ENCODE measurements at regions not wholly inside any gene's neighbourhood (a gene's known extent, or its start where the extent isn't known, plus 50 kb on each side); places are given as distances from the start of the nearest gene placed in this dataset.

- no peak overlapping the region for H3K27ac ChIP-seq
- H3K9me3 ChIP-seq = no peaks in the 10 kb centered on the region
- H3K36me3 ChIP-seq = no peaks in the 10 kb centered on the region
- ATAC-seq (ENCODE audit: low FRiP score in 2 of 2) (no peak), DNase-seq (no peak)
- H3K27me3 ChIP-seq = no peaks in the 10 kb centered on the region
- H3K4me3 ChIP-seq = no peak overlapping the region
- no peaks in the 10 kb centered on the region for H3K4me1 ChIP-seq
- TF ChIP-seq POLR2AphosphoS5 (IDR thresholded peaks at IDR 0.05) (no peak), EP300 (IDR thresholded peaks at IDR 0.05) (no peak), POLR2A (IDR thresholded peaks at IDR 0.05) (no peak)
- TF ChIP-seq, protein P1, sequence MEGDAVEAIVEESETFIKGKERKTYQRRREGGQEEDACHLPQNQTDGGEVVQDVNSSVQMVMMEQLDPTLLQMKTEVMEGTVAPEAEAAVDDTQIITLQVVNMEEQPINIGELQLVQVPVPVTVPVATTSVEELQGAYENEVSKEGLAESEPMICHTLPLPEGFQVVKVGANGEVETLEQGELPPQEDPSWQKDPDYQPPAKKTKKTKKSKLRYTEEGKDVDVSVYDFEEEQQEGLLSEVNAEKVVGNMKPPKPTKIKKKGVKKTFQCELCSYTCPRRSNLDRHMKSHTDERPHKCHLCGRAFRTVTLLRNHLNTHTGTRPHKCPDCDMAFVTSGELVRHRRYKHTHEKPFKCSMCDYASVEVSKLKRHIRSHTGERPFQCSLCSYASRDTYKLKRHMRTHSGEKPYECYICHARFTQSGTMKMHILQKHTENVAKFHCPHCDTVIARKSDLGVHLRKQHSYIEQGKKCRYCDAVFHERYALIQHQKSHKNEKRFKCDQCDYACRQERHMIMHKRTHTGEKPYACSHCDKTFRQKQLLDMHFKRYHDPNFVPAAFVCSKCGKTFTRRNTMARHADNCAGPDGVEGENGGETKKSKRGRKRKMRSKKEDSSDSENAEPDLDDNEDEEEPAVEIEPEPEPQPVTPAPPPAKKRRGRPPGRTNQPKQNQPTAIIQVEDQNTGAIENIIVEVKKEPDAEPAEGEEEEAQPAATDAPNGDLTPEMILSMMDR (IDR thresholded peaks at IDR 0.05) = no peak
- WGBS, 2 donors = 39 to 40% methylated on average over 4 of the region's 4 CpGs
These were observed 859.0 kb upstream of the SPRY2 start for GRCh38 chr13:81199956-81200355.

- no peak overlapping the region for H3K27ac ChIP-seq
- no peaks in the 10 kb centered on the region for H3K27me3 ChIP-seq
- peaks cover 0 to 7% (median 0%) of the 10 kb centered on the region in 4 donors for H3K9me3 ChIP-seq
- H3K36me3 ChIP-seq = no peaks in the 10 kb centered on the region
- WGBS, 2 donors = 54 to 62% methylated on average over 3 of the region's 3 CpGs
- DNase-seq = no peak
- H3K4me3 ChIP-seq = no peak overlapping the region
- no peaks in the 10 kb centered on the region for H3K4me1 ChIP-seq
- ATAC-seq (ENCODE audit: low FRiP score in 2 of 2) = no peak
- TF ChIP-seq POLR2A (IDR thresholded peaks at IDR 0.05) (no peak), POLR2AphosphoS5 (IDR thresholded peaks at IDR 0.05) (no peak), EP300 (IDR thresholded peaks at IDR 0.05) (no peak)
- TF ChIP-seq, protein P1 (IDR thresholded peaks at IDR 0.05) = no peak
These were observed 857.0 kb upstream of the SPRY2 start for GRCh38 chr13:81197966-81198365.

GRCh38 chr13:81197483-81197882 is 856.6 kb upstream of the SPRY2 start:
- Histone ChIP-seq H3K27ac (no peak overlapping the region), H3K36me3 (no peaks in the 10 kb centered on the region), H3K9me3 (peaks cover 0 to 7% (median 0%) of the 10 kb centered on the region in 4 donors), H3K4me1 (no peaks in the 10 kb centered on the region), H3K4me3 (no peak overlapping the region), H3K27me3 (no peaks in the 10 kb centered on the region)
- WGBS, 2 donors = 39 to 57% methylated on average over 1 of the region's 1 CpG
- no peak for DNase-seq
- TF ChIP-seq POLR2A (IDR thresholded peaks at IDR 0.05) = no peak
- TF ChIP-seq, protein P1 (IDR thresholded peaks at IDR 0.05) = no peak
- no peak for TF ChIP-seq POLR2AphosphoS5 (IDR thresholded peaks at IDR 0.05)
- no peak for TF ChIP-seq EP300 (IDR thresholded peaks at IDR 0.05)
- ATAC-seq (ENCODE audit: low FRiP score in 2 of 2) = no peak

DNA sequence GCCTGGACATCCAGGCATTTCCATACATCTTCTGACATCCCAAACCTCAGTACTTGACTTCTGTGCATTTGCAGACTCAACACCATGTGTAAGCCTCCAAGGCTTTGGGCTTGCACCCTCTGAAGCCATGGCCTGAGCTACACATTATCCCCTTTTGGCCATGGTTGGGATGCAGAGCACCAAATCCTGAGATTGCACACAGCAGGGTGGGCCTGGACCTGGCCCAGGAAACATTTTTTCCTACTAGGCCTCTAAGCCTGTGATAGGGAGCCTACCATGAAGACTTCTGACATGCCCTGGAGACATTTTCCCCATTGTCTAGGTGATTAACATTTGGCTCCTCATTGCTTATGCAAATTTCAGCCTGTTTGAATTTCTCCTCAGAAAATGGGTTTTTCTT is 853.4 kb upstream of the SPRY2 start:
- H3K4me3 ChIP-seq = no peak overlapping the region
- DNase-seq (no peak), ATAC-seq (ENCODE audit: low FRiP score in 2 of 2) (no peak)
- H3K27me3 ChIP-seq = no peaks in the 10 kb centered on the region
- peaks cover 0 to 7% (median 0%) of the 10 kb centered on the region in 4 donors for H3K9me3 ChIP-seq
- no peak overlapping the region for H3K27ac ChIP-seq
- H3K36me3 ChIP-seq = no peaks in the 10 kb centered on the region
- H3K4me1 ChIP-seq = no peaks in the 10 kb centered on the region
- TF ChIP-seq EP300 (IDR thresholded peaks at IDR 0.05) = no peak
- TF ChIP-seq, protein P1 (IDR thresholded peaks at IDR 0.05) = no peak
- TF ChIP-seq POLR2A (IDR thresholded peaks at IDR 0.05) = no peak
- TF ChIP-seq POLR2AphosphoS5 (IDR thresholded peaks at IDR 0.05) = no peak

DNA sequence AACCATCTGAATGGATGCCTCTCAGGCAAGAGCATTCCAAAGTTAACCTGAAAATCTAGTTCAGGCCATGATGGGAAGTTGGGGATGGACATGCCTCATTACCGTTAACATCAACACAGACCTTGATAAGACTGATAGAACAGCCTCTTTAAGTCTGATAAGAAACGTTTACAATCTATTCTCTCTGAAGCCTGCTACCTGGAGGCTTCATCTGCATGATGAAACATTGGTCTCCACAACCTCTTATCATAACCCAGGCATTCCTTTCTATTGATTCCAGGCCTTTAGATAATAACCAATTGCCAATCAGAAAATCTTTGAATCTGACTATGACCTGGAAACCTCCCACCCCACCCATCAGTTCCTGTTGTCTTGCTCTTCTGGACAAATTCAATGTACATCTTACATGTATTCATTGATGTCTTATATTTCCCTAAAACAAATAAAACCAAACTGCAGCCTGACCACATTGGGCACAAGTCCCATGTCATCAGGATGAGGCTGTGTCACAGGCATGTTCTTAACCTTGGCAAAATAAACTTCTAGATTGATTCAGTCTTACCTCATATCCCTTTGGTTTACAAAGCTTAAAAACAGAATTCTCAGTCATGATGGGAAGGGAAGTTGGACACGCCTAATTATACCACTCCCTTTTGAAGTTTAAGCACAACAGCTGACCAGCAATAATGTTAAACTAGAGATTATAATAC is 843.8 kb upstream of the SPRY2 start:
- ATAC-seq (ENCODE audit: low FRiP score in 2 of 2) = no peak
- WGBS, 2 donors = 45 to 63% methylated on average over 3 of the region's 3 CpGs

More for the DNA sequence above, 843.8 kb upstream of the SPRY2 start:
- no peak overlapping the region for H3K4me3 ChIP-seq
- no peak for DNase-seq
- no peaks in the 10 kb centered on the region for H3K27me3 ChIP-seq
- H3K4me1 ChIP-seq = no peaks in the 10 kb centered on the region
- TF ChIP-seq, protein P1 (IDR thresholded peaks at IDR 0.05) = no peak
- TF ChIP-seq POLR2AphosphoS5 (IDR thresholded peaks at IDR 0.05) (no peak), EP300 (IDR thresholded peaks at IDR 0.05) (no peak), POLR2A (IDR thresholded peaks at IDR 0.05) (no peak)
- no peaks in the 10 kb centered on the region for H3K36me3 ChIP-seq
- H3K27ac ChIP-seq = no peak overlapping the region
- H3K9me3 ChIP-seq = no peaks in the 10 kb centered on the region

All from upper lobe of left lung (tissue), 6 donors.